Endothelial cell of umbilical vein (primary cell): ENCODE measurements at regions not wholly inside any gene's neighbourhood (a gene's known extent, or its start where the extent isn't known, plus 50 kb on each side); places are given as distances from the start of the nearest gene placed in this dataset.

Source experiments
- BruUV-seq: library from RNA; stranded (reverse); fragments of 400-500 nt; replicated peaks from 2 replicates; lab custom pipeline; 2021; lab: Mats Ljungman, UMichigan
- CTCF ChIA-PET: fragments of 300-600, 350-600 bp; sonication (Branson Sonifier 250); formaldehyde crosslinking; loops from one replicate; lab custom pipeline; 2021; ENCODE audit warnings: antibody characterized with exemption, inconsistent platforms; lab: Charles Lee
- POLR2A ChIA-PET: fragments of 300-600, 350-600 bp; sonication (Branson Sonifier 250); formaldehyde crosslinking; loops from one replicate; lab custom pipeline; 2021; ENCODE audit warnings: antibody characterized with exemption, inconsistent platforms; lab: Charles Lee
- DNase-seq: peaks from one replicate; pipeline ENCODE4 v3.0.0-alpha.2; 2011; ENCODE audit warnings: low read depth, low spot score
- FAIRE-seq: peaks from 2 replicates; lab custom pipeline; 2011; peaks lifted over from hg19 to GRCh38; lab: Jason Lieb, UNC
- H2AFZ ChIP-seq: 2 replicates; pipeline ENCODE4 v1.6.0; 2012; ENCODE audit warnings: low read depth, low read length, control low read depth, inconsistent platforms
- H3K27ac ChIP-seq: 2 replicates; pipeline ENCODE4 v1.5.1; 2011; ENCODE audit warnings: low read depth, mild to moderate bottlenecking, control low read depth, low read length, moderate library complexity; ENCODE audit not compliant: insufficient read depth
- H3K27me3 ChIP-seq, 2 experiments: 2 replicates each; pipeline versions ENCODE4 v1.6.0 to v1.6.1; 2011; ENCODE audit warnings: low read length in 2 of 2, mixed read lengths in 1 of 2; ENCODE audit not compliant: control insufficient read depth in 2 of 2, insufficient read depth in 2 of 2
- H3K36me3 ChIP-seq, 2 experiments: 2 replicates in 1 of 2; 3 replicates in 1 of 2; pipeline ENCODE4 v1.5.1; 2011; ENCODE audit warnings: low read length in 2 of 2, mild to moderate bottlenecking in 1 of 2, moderate library complexity in 1 of 2; ENCODE audit not compliant: control insufficient read depth in 2 of 2, insufficient read depth in 2 of 2; ENCODE audit errors: extremely low read depth in 1 of 2
- H3K4me1 ChIP-seq: 3 replicates; pipeline ENCODE4 v1.5.1; 2011; ENCODE audit warnings: mild to moderate bottlenecking, low read length; ENCODE audit not compliant: control insufficient read depth, insufficient read depth; ENCODE audit errors: extremely low read depth
- H3K4me2 ChIP-seq: 2 replicates; pipeline ENCODE4 v1.6.1; 2011; ENCODE audit warnings: low read length, control low read depth, mixed read lengths; ENCODE audit not compliant: insufficient read depth
- H3K4me3 ChIP-seq, 3 experiments: fragments of 200-600 bp in 1 of 3; sonication (generic), shearing (Covaris generic) in 1 of 3; replicated peaks in 1 of 3; 2 replicates each; pipeline ENCODE4 v1.5.1; 2011 to 2016; ENCODE audit warnings: control low read depth in 3 of 3, low read length in 3 of 3, mild to moderate bottlenecking in 2 of 3, inconsistent platforms in 1 of 3, low read depth in 1 of 3, moderate library complexity in 1 of 3; ENCODE audit not compliant: insufficient read depth in 1 of 3
- H3K79me2 ChIP-seq: 2 replicates; pipeline ENCODE4 v1.6.0; 2012; ENCODE audit warnings: low read length, inconsistent platforms; ENCODE audit not compliant: control insufficient read depth, insufficient read depth
- H3K9ac ChIP-seq: replicated peaks from 2 replicates; pipeline ENCODE3; 2011; ENCODE audit warnings: low read length, control low read depth; ENCODE audit not compliant: insufficient read depth; ENCODE audit errors: extremely low read depth
- H3K9me1 ChIP-seq: replicated peaks from 3 replicates; pipeline ENCODE4 v1.6.0; 2011; ENCODE audit warnings: mild to moderate bottlenecking, low read length; ENCODE audit not compliant: control insufficient read depth, insufficient read depth; ENCODE audit errors: extremely low read depth
- H3K9me3 ChIP-seq: replicated peaks from 2 replicates; pipeline ENCODE4 v1.5.1; 2012; ENCODE audit warnings: low read length, inconsistent platforms; ENCODE audit not compliant: control insufficient read depth, insufficient read depth
- H4K20me1 ChIP-seq: replicated peaks from 2 replicates; pipeline ENCODE3; 2011; ENCODE audit warnings: mild to moderate bottlenecking, low read length; ENCODE audit not compliant: control insufficient read depth, insufficient read depth; ENCODE audit errors: extremely low read depth
- EZH2 ChIP-seq: IDR thresholded peaks from 2 replicates; pipeline ENCODE4 v1.6.1; 2012; ENCODE audit warnings: borderline replicate concordance, low read depth, mild to moderate bottlenecking, moderate library complexity, low read length, inconsistent platforms; ENCODE audit not compliant: severe bottlenecking
- FOS ChIP-seq: IDR thresholded peaks from 2 replicates; pipeline ENCODE4 v1.6.1; 2011; ENCODE audit warnings: mild to moderate bottlenecking, low read length, moderate library complexity, borderline replicate concordance; ENCODE audit not compliant: insufficient read depth
- GATA2 ChIP-seq: IDR thresholded peaks from 2 replicates; pipeline ENCODE4 v1.7.0; 2011; ENCODE audit warnings: low read depth, mild to moderate bottlenecking, moderate library complexity, mixed read lengths, low read length; ENCODE audit not compliant: insufficient read length, insufficient read depth
- JUN ChIP-seq: IDR thresholded peaks from 2 replicates; pipeline ENCODE4 v1.6.1; 2011; ENCODE audit warnings: borderline replicate concordance, low read depth; ENCODE audit not compliant: insufficient read length, insufficient read depth
- MYC ChIP-seq: IDR thresholded peaks from one replicate; pipeline ENCODE4 v1.6.1; 2011; ENCODE audit warnings: mild to moderate bottlenecking, low read depth, low read length
- POLR2A ChIP-seq: IDR thresholded peaks from 2 replicates; pipeline ENCODE4 v1.6.1; 2012; ENCODE audit warnings: low read depth, mild to moderate bottlenecking, control low read depth, low read length
- POLR2AphosphoS5 ChIP-seq: IDR thresholded peaks from 2 replicates; pipeline ENCODE4 v1.6.1; 2012; ENCODE audit warnings: low read depth, mild to moderate bottlenecking, control low read depth, low read length, moderate library complexity; ENCODE audit not compliant: insufficient read depth
- dilution Hi-C: fragments of 300-500 bp; cut with MboI; formaldehyde crosslinking; loops from one replicate; pipeline ENCODE4 v1.15.0; 2019; ENCODE audit warnings: low sequenced_read_pairs; ENCODE audit not compliant: extremely low pct_ligation_motif_present
- intact Hi-C: fragments of 100-400 bp; cut with micrococcal nuclease; formaldehyde crosslinking; loops from one replicate; pipeline ENCODE4 v1.10.0; 2022
- TF ChIP-seq, protein P1 (sequence below): IDR thresholded peaks from 2 replicates; pipeline ENCODE4 v1.6.1; 2011; ENCODE audit not compliant: insufficient read depth, insufficient read length
- TF ChIP-seq, protein P2 (sequence below), 2 donors: IDR thresholded peaks; 1 replicate in 1 of 2; 2 replicates in 1 of 2; pipeline ENCODE4 v1.5.1; 2011; ENCODE audit warnings: low read length in 2 of 2, mild to moderate bottlenecking in 2 of 2, moderate library complexity in 2 of 2, control low read depth in 1 of 2, inconsistent platforms in 1 of 2, low read depth in 1 of 2; ENCODE audit not compliant: insufficient read depth in 1 of 2; ENCODE audit errors: extremely low read depth in 1 of 2

DNA sequence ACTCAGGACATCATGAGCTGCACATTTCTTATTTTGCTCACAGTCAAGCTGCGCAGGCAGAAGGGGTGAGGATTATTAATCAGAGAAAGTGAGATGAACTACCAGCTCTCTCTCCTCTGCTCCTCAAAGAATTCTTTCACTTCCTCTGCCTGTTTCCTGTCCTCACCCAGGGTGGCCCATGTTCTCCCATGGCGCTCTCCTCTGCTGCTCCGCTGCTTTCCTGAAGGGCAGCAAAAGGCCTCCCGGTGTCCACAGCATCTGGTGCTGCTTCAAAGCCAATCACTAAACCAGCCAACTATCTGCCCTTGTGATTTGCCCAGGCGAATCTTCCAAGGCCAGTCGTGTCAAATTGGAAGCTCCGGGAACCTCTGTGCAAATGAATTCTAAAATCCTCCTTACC is 324.2 kb downstream of the TPBG start:
- Histone ChIP-seq H3K36me3 (no peaks in the 10 kb centered on the region), H3K4me3 (no peak overlapping the region), H3K9me3 (no peaks in the 10 kb centered on the region), H3K4me2 (no peak overlapping the region), H3K4me1 (no peaks in the 10 kb centered on the region), H3K9me1 (no peaks in the 10 kb centered on the region), H2AFZ (no peak overlapping the region), H3K9ac (no peak overlapping the region), H3K79me2 (no peaks in the 10 kb centered on the region), H3K27me3 (no peaks in the 10 kb centered on the region), H4K20me1 (no peaks in the 10 kb centered on the region), H3K27ac (no peak overlapping the region)
- FAIRE-seq (no peak), DNase-seq (no peak)
- intact Hi-C loops (no loop called here), dilution Hi-C loops (no loop called here)
- TF ChIP-seq, protein P1, sequence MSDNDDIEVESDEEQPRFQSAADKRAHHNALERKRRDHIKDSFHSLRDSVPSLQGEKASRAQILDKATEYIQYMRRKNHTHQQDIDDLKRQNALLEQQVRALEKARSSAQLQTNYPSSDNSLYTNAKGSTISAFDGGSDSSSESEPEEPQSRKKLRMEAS = no peak
- TF ChIP-seq GATA2 = no peak
- no peak for TF ChIP-seq POLR2AphosphoS5
- no peak for TF ChIP-seq JUN
- no peak for TF ChIP-seq MYC
- TF ChIP-seq, protein P2, sequence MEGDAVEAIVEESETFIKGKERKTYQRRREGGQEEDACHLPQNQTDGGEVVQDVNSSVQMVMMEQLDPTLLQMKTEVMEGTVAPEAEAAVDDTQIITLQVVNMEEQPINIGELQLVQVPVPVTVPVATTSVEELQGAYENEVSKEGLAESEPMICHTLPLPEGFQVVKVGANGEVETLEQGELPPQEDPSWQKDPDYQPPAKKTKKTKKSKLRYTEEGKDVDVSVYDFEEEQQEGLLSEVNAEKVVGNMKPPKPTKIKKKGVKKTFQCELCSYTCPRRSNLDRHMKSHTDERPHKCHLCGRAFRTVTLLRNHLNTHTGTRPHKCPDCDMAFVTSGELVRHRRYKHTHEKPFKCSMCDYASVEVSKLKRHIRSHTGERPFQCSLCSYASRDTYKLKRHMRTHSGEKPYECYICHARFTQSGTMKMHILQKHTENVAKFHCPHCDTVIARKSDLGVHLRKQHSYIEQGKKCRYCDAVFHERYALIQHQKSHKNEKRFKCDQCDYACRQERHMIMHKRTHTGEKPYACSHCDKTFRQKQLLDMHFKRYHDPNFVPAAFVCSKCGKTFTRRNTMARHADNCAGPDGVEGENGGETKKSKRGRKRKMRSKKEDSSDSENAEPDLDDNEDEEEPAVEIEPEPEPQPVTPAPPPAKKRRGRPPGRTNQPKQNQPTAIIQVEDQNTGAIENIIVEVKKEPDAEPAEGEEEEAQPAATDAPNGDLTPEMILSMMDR (IDR thresholded peaks at IDR 0.05; ENCODE audit: extremely low read depth in 1 of 2, insufficient read depth in 1 of 2, low read depth in 1 of 2, low read length in 2 of 2) = no peak
- TF ChIP-seq POLR2A = no peak
- TF ChIP-seq FOS = no peak
- TF ChIP-seq EZH2 = no peak
- ChIA-PET POLR2A (no interaction called here), CTCF (no interaction called here)
- BruUV-seq = no TSS peak
